ENCODE measurements at regions not wholly inside any gene's neighbourhood (a gene's known extent, or its start where the extent isn't known, plus 50 kb on each side); places are given as distances from the start of the nearest gene placed in this dataset.

DNA sequence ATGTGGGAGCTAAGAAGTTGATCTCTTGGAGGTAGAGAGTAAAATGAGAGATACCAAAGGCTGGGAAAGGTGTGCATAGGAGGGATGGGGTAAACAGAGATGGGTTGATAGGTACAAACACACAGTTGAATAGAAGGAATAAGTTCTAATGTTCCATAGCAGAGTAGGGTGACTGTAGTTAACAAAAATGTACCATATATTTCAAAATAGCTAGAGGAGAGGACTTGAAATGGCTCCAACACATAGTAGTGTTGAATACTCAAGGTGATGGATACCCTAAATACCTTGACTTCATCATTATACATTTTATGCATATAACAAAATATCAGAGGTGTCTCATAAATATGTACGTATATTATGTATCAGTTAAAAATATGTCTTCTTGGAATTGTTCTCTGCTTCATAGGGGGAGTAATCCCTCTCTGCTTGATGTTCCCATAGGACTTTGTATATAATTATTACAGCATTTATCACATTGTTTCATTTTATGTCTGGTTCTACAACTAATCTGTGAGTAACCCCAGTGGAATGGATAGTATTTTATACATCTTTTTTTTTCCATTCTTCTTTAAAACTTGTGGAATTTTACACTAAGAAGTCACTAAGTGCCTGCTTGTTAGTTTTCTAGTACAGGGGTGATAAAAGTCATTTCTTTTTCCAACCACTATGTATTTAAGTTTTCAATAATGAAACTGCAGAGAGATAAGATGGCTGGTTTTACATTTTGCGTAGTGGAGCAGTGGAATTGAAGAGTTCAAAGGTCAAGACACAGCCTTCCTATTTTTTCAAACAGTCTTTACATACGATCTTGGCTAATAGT, 1940.0 kb upstream of the SEL1L start:
- Histone ChIP-seq H3K14ac (ENCODE audit: low read length) (no peak overlapping the region), H3K4me3 (ENCODE audit: low read depth, low read length) (no peak overlapping the region), H3K27ac (ENCODE audit: low read depth, low read length) (no peak overlapping the region), H4K8ac (ENCODE audit: low read depth, low read length) (no peak overlapping the region), H3K36me3 (ENCODE audit: control insufficient read depth in 1 of 2, insufficient read depth in 2 of 2, low read length in 2 of 2) (no peaks in the 10 kb centered on the region), H4K12ac (ENCODE audit: low read depth, low read length) (no peak overlapping the region), H2AK5ac (ENCODE audit: low read length) (no peak overlapping the region), H2BK120ac (ENCODE audit: insufficient read depth, low read length, poor library complexity) (no peak overlapping the region), H4K91ac (ENCODE audit: low read depth, low read length) (no peak overlapping the region), H3K9ac (ENCODE audit: low read length) (no peak overlapping the region), H3K9me3 (ENCODE audit: insufficient read depth, low read depth, low read length) (no peaks in the 10 kb centered on the region), H3K23ac (ENCODE audit: low read length) (no peak overlapping the region), H2BK12ac (ENCODE audit: low read length) (no peak overlapping the region), H3K18ac (ENCODE audit: low read length) (no peak overlapping the region), H3K4me2 (ENCODE audit: low read length) (no peak overlapping the region), H3K79me1 (ENCODE audit: low read length) (no peaks in the 10 kb centered on the region), H3K4me1 (ENCODE audit: control insufficient read depth in 1 of 2, insufficient read depth in 2 of 2, low read length in 2 of 2) (no peaks in the 10 kb centered on the region), H3K27me3 (ENCODE audit: insufficient read depth, low read length) (no peaks in the 10 kb centered on the region), H3K79me2 (ENCODE audit: control insufficient read depth, insufficient read depth, low read length, poor library complexity) (no peaks in the 10 kb centered on the region), H2BK5ac (ENCODE audit: low read depth, low read length, poor library complexity) (no peak overlapping the region), H2AFZ (ENCODE audit: insufficient read depth, low read length, poor library complexity) (no peak overlapping the region), H3K4ac (ENCODE audit: low read depth, low read length) (no peak overlapping the region)
- no CpG with 5 or more reads among the region's 3 CpGs for WGBS (ENCODE audit: extremely low coverage, insufficient coverage, insufficient read length)
- no peak for DNase-seq

DNA sequence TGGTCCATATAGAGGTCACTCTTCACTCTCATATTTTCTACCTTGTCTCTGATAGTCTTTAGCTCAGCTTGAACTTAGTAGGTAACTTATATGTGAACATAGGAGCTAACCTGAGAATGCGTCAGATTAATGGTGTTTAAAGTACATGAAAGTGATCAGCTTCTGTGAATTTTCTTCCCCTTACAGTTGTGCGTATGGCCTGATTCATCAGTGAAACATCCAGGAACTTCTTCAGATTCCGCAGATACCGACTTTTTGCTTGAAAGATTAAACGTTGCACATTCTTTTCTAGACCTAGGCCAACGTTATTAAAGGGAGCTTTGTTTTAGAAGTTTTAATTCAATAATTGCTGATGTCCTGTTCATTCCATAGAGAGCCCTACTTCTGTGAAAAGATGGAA, 1945.1 kb upstream of the SEL1L start:
- H2AFZ ChIP-seq (ENCODE audit: insufficient read depth, low read length, poor library complexity), result no peak overlapping the region
- H3K4ac ChIP-seq (ENCODE audit: low read depth, low read length), result no peak overlapping the region
- DNase-seq, result peak in 1 of 2 donors; percentile 50
- no peaks in the 10 kb centered on the region for H3K79me1 ChIP-seq (ENCODE audit: low read length)
- no peaks in the 10 kb centered on the region for H3K4me1 ChIP-seq (ENCODE audit: control insufficient read depth in 1 of 2, insufficient read depth in 2 of 2, low read length in 2 of 2)
- H4K12ac ChIP-seq (ENCODE audit: low read depth, low read length), result no peak overlapping the region
- no peak overlapping the region for H4K91ac ChIP-seq (ENCODE audit: low read depth, low read length)
- no peaks in the 10 kb centered on the region for H3K79me2 ChIP-seq (ENCODE audit: control insufficient read depth, insufficient read depth, low read length, poor library complexity)
- H3K9me3 ChIP-seq (ENCODE audit: insufficient read depth, low read depth, low read length), result no peaks in the 10 kb centered on the region
- no CpG with 5 or more reads among the region's 6 CpGs for WGBS (ENCODE audit: extremely low coverage, insufficient coverage, insufficient read length)
- H3K27me3 ChIP-seq (ENCODE audit: insufficient read depth, low read length), result no peaks in the 10 kb centered on the region
- no peak overlapping the region for H2BK5ac ChIP-seq (ENCODE audit: low read depth, low read length, poor library complexity)
- no peak overlapping the region for H2AK5ac ChIP-seq (ENCODE audit: low read length)
- no peak overlapping the region for H2BK12ac ChIP-seq (ENCODE audit: low read length)
- H3K36me3 ChIP-seq (ENCODE audit: control insufficient read depth in 1 of 2, insufficient read depth in 2 of 2, low read length in 2 of 2), result no peaks in the 10 kb centered on the region
- H3K23ac ChIP-seq (ENCODE audit: low read length), result no peak overlapping the region
- H4K8ac ChIP-seq (ENCODE audit: low read depth, low read length), result no peak overlapping the region
- H3K9ac ChIP-seq (ENCODE audit: low read length), result no peak overlapping the region
- H3K4me3 ChIP-seq (ENCODE audit: low read depth, low read length), result no peak overlapping the region
- H3K14ac ChIP-seq (ENCODE audit: low read length), result no peak overlapping the region
- H3K4me2 ChIP-seq (ENCODE audit: low read length), result no peak overlapping the region
- no peak overlapping the region for H2BK120ac ChIP-seq (ENCODE audit: insufficient read depth, low read length, poor library complexity)
- H3K18ac ChIP-seq (ENCODE audit: low read length), result no peak overlapping the region
- peak overlapping the region; percentile 52 for H3K27ac ChIP-seq (ENCODE audit: low read depth, low read length)

DNA sequence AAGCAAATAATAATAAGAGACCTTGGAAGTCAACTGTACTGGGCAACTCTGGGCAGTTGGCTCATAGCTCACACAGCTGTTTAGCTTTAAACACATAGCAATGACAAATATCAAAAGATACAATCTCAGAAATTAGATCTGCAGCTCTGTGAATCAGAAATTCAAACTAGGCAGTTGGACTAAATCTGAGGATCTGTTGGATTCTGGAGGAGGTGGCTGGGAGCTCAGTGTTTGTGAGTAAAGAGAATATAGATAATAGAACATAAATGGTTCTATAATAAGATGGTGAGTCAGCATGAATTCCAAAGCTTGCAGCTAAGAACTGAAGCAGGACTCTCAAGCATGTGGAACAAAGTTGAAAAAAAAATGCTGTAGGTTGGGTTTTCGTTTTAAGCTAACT, 1949.4 kb upstream of the SEL1L start:
- Histone ChIP-seq H3K4me2 (ENCODE audit: low read length) (no peak overlapping the region), H3K36me3 (ENCODE audit: control insufficient read depth in 1 of 2, insufficient read depth in 2 of 2, low read length in 2 of 2) (no peaks in the 10 kb centered on the region), H4K91ac (ENCODE audit: low read depth, low read length) (no peak overlapping the region), H2AK5ac (ENCODE audit: low read length) (no peak overlapping the region), H3K4me1 (ENCODE audit: control insufficient read depth in 1 of 2, insufficient read depth in 2 of 2, low read length in 2 of 2) (no peaks in the 10 kb centered on the region), H3K18ac (ENCODE audit: low read length) (no peak overlapping the region), H2AFZ (ENCODE audit: insufficient read depth, low read length, poor library complexity) (no peak overlapping the region), H3K14ac (ENCODE audit: low read length) (no peak overlapping the region), H3K9me3 (ENCODE audit: insufficient read depth, low read depth, low read length) (no peaks in the 10 kb centered on the region), H2BK120ac (ENCODE audit: insufficient read depth, low read length, poor library complexity) (no peak overlapping the region), H2BK5ac (ENCODE audit: low read depth, low read length, poor library complexity) (no peak overlapping the region), H3K79me2 (ENCODE audit: control insufficient read depth, insufficient read depth, low read length, poor library complexity) (no peaks in the 10 kb centered on the region), H3K9ac (ENCODE audit: low read length) (no peak overlapping the region), H3K27ac (ENCODE audit: low read depth, low read length) (no peak overlapping the region), H2BK12ac (ENCODE audit: low read length) (no peak overlapping the region), H4K12ac (ENCODE audit: low read depth, low read length) (no peak overlapping the region), H3K4me3 (ENCODE audit: low read depth, low read length) (no peak overlapping the region), H3K4ac (ENCODE audit: low read depth, low read length) (no peak overlapping the region), H3K23ac (ENCODE audit: low read length) (no peak overlapping the region), H3K27me3 (ENCODE audit: insufficient read depth, low read length) (no peaks in the 10 kb centered on the region), H3K79me1 (ENCODE audit: low read length) (no peaks in the 10 kb centered on the region), H4K8ac (ENCODE audit: low read depth, low read length) (no peak overlapping the region)
- DNase-seq, result peak in 1 of 2 donors; percentile 35
- no CpG with 5 or more reads among the region's 1 CpG for WGBS (ENCODE audit: extremely low coverage, insufficient coverage, insufficient read length)

DNA sequence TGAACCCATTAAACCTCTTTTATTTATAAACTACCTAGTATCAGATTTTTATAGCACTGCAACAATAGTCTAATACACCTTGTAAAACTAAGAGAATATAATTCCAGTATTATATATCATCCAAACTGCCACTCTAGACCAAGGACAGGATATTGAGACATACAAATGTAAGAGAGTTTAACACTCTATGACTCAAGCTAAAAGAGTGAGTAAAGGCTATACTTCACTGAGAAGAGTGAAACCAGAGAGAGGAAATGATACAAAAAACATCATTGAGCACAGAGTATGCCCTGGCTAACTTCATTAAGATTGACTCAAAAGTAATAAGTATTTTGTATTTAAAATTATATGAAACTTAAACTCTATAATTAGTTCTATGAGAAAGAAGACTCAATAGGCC, 1951.9 kb upstream of the SEL1L start:
- Histone ChIP-seq H3K27ac (ENCODE audit: low read depth, low read length) (no peak overlapping the region), H3K36me3 (ENCODE audit: control insufficient read depth in 1 of 2, insufficient read depth in 2 of 2, low read length in 2 of 2) (no peaks in the 10 kb centered on the region), H3K9me3 (ENCODE audit: insufficient read depth, low read depth, low read length) (no peaks in the 10 kb centered on the region), H3K4me2 (ENCODE audit: low read length) (no peak overlapping the region), H3K4me3 (ENCODE audit: low read depth, low read length) (no peak overlapping the region), H4K91ac (ENCODE audit: low read depth, low read length) (no peak overlapping the region), H3K14ac (ENCODE audit: low read length) (no peak overlapping the region), H2BK5ac (ENCODE audit: low read depth, low read length, poor library complexity) (no peak overlapping the region), H3K23ac (ENCODE audit: low read length) (no peak overlapping the region), H4K12ac (ENCODE audit: low read depth, low read length) (no peak overlapping the region), H2BK12ac (ENCODE audit: low read length) (no peak overlapping the region), H3K79me2 (ENCODE audit: control insufficient read depth, insufficient read depth, low read length, poor library complexity) (no peaks in the 10 kb centered on the region), H3K9ac (ENCODE audit: low read length) (no peak overlapping the region), H3K18ac (ENCODE audit: low read length) (no peak overlapping the region), H2AFZ (ENCODE audit: insufficient read depth, low read length, poor library complexity) (no peak overlapping the region), H3K79me1 (ENCODE audit: low read length) (no peaks in the 10 kb centered on the region), H3K4me1 (ENCODE audit: control insufficient read depth in 1 of 2, insufficient read depth in 2 of 2, low read length in 2 of 2) (no peaks in the 10 kb centered on the region), H3K27me3 (ENCODE audit: insufficient read depth, low read length) (no peaks in the 10 kb centered on the region), H3K4ac (ENCODE audit: low read depth, low read length) (no peak overlapping the region), H4K8ac (ENCODE audit: low read depth, low read length) (no peak overlapping the region), H2BK120ac (ENCODE audit: insufficient read depth, low read length, poor library complexity) (no peak overlapping the region), H2AK5ac (ENCODE audit: low read length) (no peak overlapping the region)
- DNase-seq, result no peak
